Heart left ventricle (tissue), 13 donors: ENCODE measurements at regions not wholly inside any gene's neighbourhood (a gene's known extent, or its start where the extent isn't known, plus 50 kb on each side); places are given as distances from the start of the nearest gene placed in this dataset.

Experiments
- POLR2A ChIP-seq, 2 donors: fragments of 450-650 bp; IDR thresholded peaks; one replicate each; pipeline ENCODE4 v1.6.1; 2017; ENCODE audit warnings: antibody characterized with exemption in 2 of 2, mild to moderate bottlenecking in 2 of 2, moderate library complexity in 2 of 2
- TF ChIP-seq, protein P1 (sequence below), 12 donors: fragments of 200-600 bp; sonication (generic) in 4 of 12; IDR thresholded peaks; one replicate each; pipeline versions ENCODE4 v1.5.0 to v1.8.0; 2018 to 2022; ENCODE audit warnings: antibody characterized with exemption in 12 of 12, mild to moderate bottlenecking in 5 of 12
- donor health status: ischemic (EF 13 %, LVEDD 7.1; RV severe dilation, severe dysfunction).
- donor health status: DM: no; HTN: yes; CAD: no.
- donor health status: DM: no; HTN: no; CAD: no.
- donor health status: ischemic (EF 25% LVEDD 6.9; RV normal size, moderate dysfunction).
- donor health status: ischemic (EF 25% LVEDD 5.7; RV mildly dilated, moderate dysfunction).
- donor health status: ischemic (EF 35%, LVEDD 5.7; RV mildly dilated, moderate dysfunction).
- donor health status: nonischemic (EF 11% LVEDD 7.7; RV severe dilation, severe dysfunction).
- donor health status: DM: yes; HTN: yes; CAD: no.
- donor health status: PGD.
- donor health status: ischemic (EF 29% LVEDD 5.4; RV normal size, mild dysfunction).
- donor health status: nonischemic (EF 23%, LVEDD 6.1; RV moderate dilation, normal function).

DNA sequence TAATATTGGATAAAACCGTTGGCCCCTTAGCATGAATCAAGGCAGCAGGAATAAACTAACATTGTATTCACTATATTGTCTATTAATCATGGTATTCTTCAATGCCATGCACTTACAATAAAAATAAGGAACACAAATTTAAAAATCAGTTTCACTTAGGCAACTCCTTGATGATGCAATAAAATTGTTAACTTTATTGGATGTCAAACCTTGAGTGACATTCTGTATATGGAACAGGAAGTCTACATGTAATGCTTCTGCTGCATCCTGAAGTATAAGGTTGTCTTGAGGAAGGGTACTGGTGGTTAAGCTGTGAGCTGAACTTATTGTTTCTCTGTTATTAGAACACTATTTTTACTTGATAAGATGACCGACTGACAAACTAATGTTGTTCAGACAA lies 605.5 kb downstream of the SATB2 start:
- TF ChIP-seq, protein P1, sequence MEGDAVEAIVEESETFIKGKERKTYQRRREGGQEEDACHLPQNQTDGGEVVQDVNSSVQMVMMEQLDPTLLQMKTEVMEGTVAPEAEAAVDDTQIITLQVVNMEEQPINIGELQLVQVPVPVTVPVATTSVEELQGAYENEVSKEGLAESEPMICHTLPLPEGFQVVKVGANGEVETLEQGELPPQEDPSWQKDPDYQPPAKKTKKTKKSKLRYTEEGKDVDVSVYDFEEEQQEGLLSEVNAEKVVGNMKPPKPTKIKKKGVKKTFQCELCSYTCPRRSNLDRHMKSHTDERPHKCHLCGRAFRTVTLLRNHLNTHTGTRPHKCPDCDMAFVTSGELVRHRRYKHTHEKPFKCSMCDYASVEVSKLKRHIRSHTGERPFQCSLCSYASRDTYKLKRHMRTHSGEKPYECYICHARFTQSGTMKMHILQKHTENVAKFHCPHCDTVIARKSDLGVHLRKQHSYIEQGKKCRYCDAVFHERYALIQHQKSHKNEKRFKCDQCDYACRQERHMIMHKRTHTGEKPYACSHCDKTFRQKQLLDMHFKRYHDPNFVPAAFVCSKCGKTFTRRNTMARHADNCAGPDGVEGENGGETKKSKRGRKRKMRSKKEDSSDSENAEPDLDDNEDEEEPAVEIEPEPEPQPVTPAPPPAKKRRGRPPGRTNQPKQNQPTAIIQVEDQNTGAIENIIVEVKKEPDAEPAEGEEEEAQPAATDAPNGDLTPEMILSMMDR (IDR thresholded peaks at IDR 0.05) = no peak
- no peak for TF ChIP-seq POLR2A (IDR thresholded peaks at IDR 0.05)
